IMR-90 (cell line): ENCODE measurements at regions not wholly inside any gene's neighbourhood (a gene's known extent, or its start where the extent isn't known, plus 50 kb on each side); places are given as distances from the start of the nearest gene placed in this dataset.

Experiments used
- ATAC-seq: fragments of 200-7000 bp; cut with Tn5 transposase; 2 replicates; pipeline ENCODE4 v1.9.1; 2020; ENCODE audit warnings: low read depth, mild to moderate bottlenecking, moderate library complexity
- BruUV-seq: library from RNA; stranded (reverse); fragments of 400-500 nt; replicated peaks from 2 replicates; lab custom pipeline; 2021; lab: Mats Ljungman, UMichigan
- CTCF ChIA-PET: fragments of 300-600 bp; formaldehyde crosslinking; extraction: SDS; loops from one replicate; lab custom pipeline; 2021; ENCODE audit warnings: antibody characterized with exemption; lab: Yijun Ruan, JAX
- POLR2A ChIA-PET: fragments of 300-600 bp; sonication (Branson Sonifier 250); formaldehyde crosslinking; loops from one replicate; lab custom pipeline; 2022; ENCODE audit warnings: antibody characterized with exemption; ENCODE audit not compliant: unreplicated experiment; lab: Charles Lee
- DNase-seq: peaks from one replicate; pipeline ENCODE4 v3.0.0; 2013
- H2AFZ ChIP-seq: replicated peaks from 2 replicates; pipeline ENCODE3; 2013; ENCODE audit warnings: low read length, mild to moderate bottlenecking; ENCODE audit not compliant: poor library complexity
- H2AK5ac ChIP-seq: 2 replicates; pipeline ENCODE4 v1.6.1; 2013; ENCODE audit warnings: low read depth, low read length, inconsistent platforms
- H2AK9ac ChIP-seq: replicated peaks from 2 replicates; pipeline ENCODE3; 2013; ENCODE audit warnings: mild to moderate bottlenecking, low read depth, low read length, moderate library complexity; ENCODE audit not compliant: poor library complexity
- H2BK120ac ChIP-seq: 2 replicates; pipeline ENCODE4 v1.6.1; 2013; ENCODE audit warnings: low read depth, low read length, inconsistent platforms
- H2BK15ac ChIP-seq: 3 replicates; pipeline ENCODE4 v1.6.1; 2013; ENCODE audit warnings: low read depth, low read length, inconsistent platforms
- H2BK20ac ChIP-seq: 2 replicates; pipeline ENCODE4 v1.6.1; 2013; ENCODE audit warnings: low read depth, mild to moderate bottlenecking, inconsistent platforms, low read length, moderate library complexity
- H2BK5ac ChIP-seq: 2 replicates; pipeline ENCODE4 v1.6.1; 2013; ENCODE audit warnings: mild to moderate bottlenecking, low read depth, low read length, inconsistent platforms; ENCODE audit not compliant: poor library complexity, severe bottlenecking
- H3K14ac ChIP-seq: replicated peaks from 2 replicates; pipeline ENCODE4 v1.6.1; 2013; ENCODE audit warnings: low read depth, low read length, inconsistent platforms
- H3K18ac ChIP-seq: 2 replicates; pipeline ENCODE4 v1.6.1; 2013; ENCODE audit warnings: low read depth, low read length, control low read depth
- H3K23ac ChIP-seq: 2 replicates; pipeline ENCODE4 v1.6.1; 2013; ENCODE audit warnings: low read depth, low read length, inconsistent platforms
- H3K27ac ChIP-seq: 2 replicates; pipeline ENCODE4 v1.5.1; 2013; ENCODE audit warnings: mild to moderate bottlenecking, control low read depth, low read length; ENCODE audit not compliant: insufficient read depth
- H3K27me3 ChIP-seq: 2 replicates; pipeline ENCODE4 v1.6.1; 2013; ENCODE audit warnings: low read length; ENCODE audit not compliant: control insufficient read depth, insufficient read depth
- H3K36me3 ChIP-seq: 2 replicates; pipeline ENCODE4 v1.6.1; 2013; ENCODE audit warnings: low read length, mixed read lengths; ENCODE audit not compliant: control insufficient read depth, insufficient read depth
- H3K4ac ChIP-seq: 2 replicates; pipeline ENCODE4 v1.6.1; 2013; ENCODE audit warnings: low read depth, low read length, inconsistent platforms
- H3K4me1 ChIP-seq: 2 replicates; pipeline ENCODE4 v1.6.1; 2013; ENCODE audit warnings: low read length, mixed read lengths; ENCODE audit not compliant: control insufficient read depth, insufficient read depth
- H3K4me2 ChIP-seq: 2 replicates; pipeline ENCODE4 v1.6.1; 2013; ENCODE audit warnings: low read depth, mild to moderate bottlenecking, control low read depth, low read length, moderate library complexity
- H3K4me3 ChIP-seq: 2 replicates; pipeline ENCODE4 v1.5.1; 2013; ENCODE audit warnings: low read depth, mild to moderate bottlenecking, control low read depth, low read length, moderate library complexity; ENCODE audit not compliant: insufficient read depth
- H3K56ac ChIP-seq: 2 replicates; pipeline ENCODE4 v1.6.1; 2013; ENCODE audit warnings: low read length, inconsistent platforms; ENCODE audit not compliant: insufficient read depth; ENCODE audit errors: extremely low read depth
- H3K79me1 ChIP-seq, 2 experiments: 2 replicates each; pipeline ENCODE4 v1.6.1; 2013; ENCODE audit warnings: low read length in 2 of 2, inconsistent platforms in 1 of 2, low read depth in 1 of 2
- H3K9ac ChIP-seq: 2 replicates; pipeline ENCODE4 v1.6.1; 2013; ENCODE audit warnings: low read depth, low read length, control low read depth
- H3K9me1 ChIP-seq: 2 replicates; pipeline ENCODE4 v1.6.1; 2013; ENCODE audit warnings: low read length, inconsistent platforms; ENCODE audit not compliant: insufficient read depth
- H3K9me3 ChIP-seq: 2 replicates; pipeline ENCODE4 v1.6.1; 2013; ENCODE audit warnings: low read length; ENCODE audit not compliant: control insufficient read depth, insufficient read depth
- H4K20me1 ChIP-seq: 2 replicates; pipeline ENCODE4 v1.6.1; 2013; ENCODE audit warnings: low read length, inconsistent platforms; ENCODE audit not compliant: insufficient read depth
- H4K5ac ChIP-seq: 2 replicates; pipeline ENCODE4 v1.6.1; 2013; ENCODE audit warnings: mild to moderate bottlenecking, low read depth, low read length, control low read depth
- H4K8ac ChIP-seq, 2 experiments: 2 replicates each; pipeline ENCODE4 v1.6.1; 2013; ENCODE audit warnings: low read depth in 2 of 2, low read length in 2 of 2, control low read depth in 1 of 2, inconsistent platforms in 1 of 2
- H4K91ac ChIP-seq: 2 replicates; pipeline ENCODE4 v1.6.1; 2013; ENCODE audit warnings: low read depth, low read length, inconsistent platforms; ENCODE audit not compliant: insufficient read depth
- BHLHE40 ChIP-seq: fragments of 150-350 bp; IDR thresholded peaks from 2 replicates; pipeline ENCODE4 v1.6.1; 2016; ENCODE audit warnings: mild to moderate bottlenecking, low read depth, low read length
- CEBPB ChIP-seq: IDR thresholded peaks from 2 replicates; pipeline ENCODE4 v1.6.1; 2012; ENCODE audit warnings: low read depth, low read length, improper control_type of control experiment
- CHD1 ChIP-seq: IDR thresholded peaks from 2 replicates; pipeline ENCODE4 v1.6.1; 2012; ENCODE audit warnings: low read depth, low read length, improper control_type of control experiment
- MAFK ChIP-seq: IDR thresholded peaks from 2 replicates; pipeline ENCODE4 v1.6.1; 2012; ENCODE audit warnings: low read depth, low read length, improper control_type of control experiment
- MAZ ChIP-seq: IDR thresholded peaks from 2 replicates; pipeline ENCODE4 v1.6.1; 2012; ENCODE audit warnings: low read depth, mild to moderate bottlenecking, low read length, improper control_type of control experiment, moderate library complexity, borderline replicate concordance
- MXI1 ChIP-seq: IDR thresholded peaks from 2 replicates; pipeline ENCODE4 v1.6.1; 2012; ENCODE audit warnings: low read depth, mild to moderate bottlenecking, low read length, moderate library complexity, borderline replicate concordance
- NFE2L2 ChIP-seq: fragments of 150-350 bp; IDR thresholded peaks from 2 replicates; pipeline ENCODE4 v1.6.1; 2016; ENCODE audit warnings: low read depth, mild to moderate bottlenecking, low read length
- POLR2A ChIP-seq: IDR thresholded peaks from 2 replicates; pipeline ENCODE4 v1.6.1; 2012; ENCODE audit warnings: mild to moderate bottlenecking, low read depth, low read length
- RAD21 ChIP-seq: IDR thresholded peaks from 2 replicates; pipeline ENCODE4 v1.6.1; 2012; ENCODE audit warnings: low read length, improper control_type of control experiment
- RFX5 ChIP-seq: IDR thresholded peaks from 2 replicates; pipeline ENCODE4 v1.8.0; 2012; ENCODE audit warnings: low read depth, mild to moderate bottlenecking, low read length, moderate library complexity
- WGBS, 2 experiments: methylation state at CpG; one replicate each; pipeline versions ENCODE4 v1.1.5 to v1.1.7; 2013; ENCODE audit warnings: missing lambda C conversion rate in 2 of 2; ENCODE audit not compliant: insufficient read length in 1 of 2; ENCODE audit errors: extremely low coverage in 2 of 2; 5-methylcytosine and 5-hydroxymethylcytosine counted together
- dilution Hi-C: fragments of 300-500 bp; cut with HindIII; formaldehyde crosslinking; loops from one replicate; pipeline ENCODE4 v1.14.3; 2018; ENCODE audit warnings: low sequenced_read_pairs; ENCODE audit not compliant: unreplicated experiment
- in situ Hi-C: fragments of 300-500 bp; cut with MboI; formaldehyde crosslinking; loops from 3 replicates; pipeline ENCODE4 v1.14.3; 2019; ENCODE audit warnings: low sequenced_read_pairs, inconsistent platforms, mixed read lengths
- intact Hi-C: fragments of 100-400 bp; cut with micrococcal nuclease; formaldehyde crosslinking; loops from 2 replicates; pipeline ENCODE4 v1.10.0; 2022
- TF ChIP-seq, protein P1 (sequence below): conservative IDR thresholded peaks from 2 replicates; pipeline ENCODE4 v1.5.1; 2012; ENCODE audit warnings: mild to moderate bottlenecking, low read depth, low read length, improper control_type of control experiment
- TF ChIP-seq, protein P2 (sequence below): fragments of 150-350 bp; IDR thresholded peaks from 2 replicates; pipeline ENCODE4 v1.6.1; 2017; ENCODE audit warnings: mild to moderate bottlenecking, antibody characterized with exemption, low read length, low read depth

DNA sequence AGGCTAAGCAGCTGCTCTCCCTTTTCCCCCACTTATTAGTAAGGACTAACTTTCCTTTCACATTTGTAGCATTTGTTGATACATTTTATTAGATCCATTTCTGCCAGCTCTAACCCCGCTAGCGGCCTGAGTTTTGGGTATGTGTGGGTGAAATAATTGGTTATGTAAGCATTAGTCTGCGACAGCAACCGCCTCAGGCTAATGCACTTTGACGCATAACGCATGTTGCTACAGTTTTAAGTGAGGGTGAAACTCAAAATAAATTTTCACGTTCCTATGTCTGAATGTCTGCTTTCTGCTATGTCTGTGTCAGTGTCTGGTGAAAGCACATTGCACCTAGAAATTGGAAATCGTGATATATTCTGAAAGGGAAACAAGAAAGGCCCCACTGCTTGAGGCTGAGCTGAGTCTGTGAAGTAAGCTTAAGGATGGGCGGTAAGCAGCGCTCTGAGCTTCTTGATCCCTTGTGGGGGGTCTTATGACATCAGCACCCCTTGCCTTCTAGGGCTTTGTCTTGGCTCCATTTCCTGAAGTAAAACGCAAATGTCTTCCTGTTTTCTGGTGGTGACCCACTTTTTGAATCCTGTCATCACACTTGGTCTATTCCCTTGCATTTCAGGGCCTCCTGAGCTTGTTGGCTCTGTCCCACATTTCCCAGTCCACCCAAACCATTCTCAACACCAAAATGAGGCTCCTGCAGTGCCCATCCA is 648.3 kb upstream of the ARGLU1 start (continued):
- no peak for TF ChIP-seq NFE2L2
- no peak for TF ChIP-seq RAD21

DNA sequence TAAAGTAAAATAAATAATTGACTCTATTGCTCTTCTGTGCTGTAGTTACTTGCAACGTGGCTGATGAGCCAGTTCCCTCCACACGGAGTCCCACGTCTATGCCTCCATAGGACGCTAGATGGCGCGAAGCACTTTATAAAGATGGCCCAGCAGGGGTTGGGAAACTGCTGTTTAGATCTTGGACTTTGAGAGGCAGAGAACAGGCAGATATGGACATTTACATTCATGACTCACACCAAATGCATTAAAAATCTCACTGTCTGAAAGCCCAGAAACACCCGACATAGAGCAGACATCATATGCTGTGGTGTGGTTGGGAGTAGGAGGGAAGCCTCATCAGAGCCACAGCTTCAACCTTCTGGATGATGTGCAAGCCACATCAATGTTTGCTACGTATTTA is 643.1 kb upstream of the ARGLU1 start:
- Histone ChIP-seq H3K79me1 (peaks cover 3 to 16% of the 10 kb centered on the region in 2 experiments; a peak in 3 of 4 replicates), H3K27ac (no peak overlapping the region)
- BruUV-seq: no TSS peak
- TF ChIP-seq, protein P1, sequence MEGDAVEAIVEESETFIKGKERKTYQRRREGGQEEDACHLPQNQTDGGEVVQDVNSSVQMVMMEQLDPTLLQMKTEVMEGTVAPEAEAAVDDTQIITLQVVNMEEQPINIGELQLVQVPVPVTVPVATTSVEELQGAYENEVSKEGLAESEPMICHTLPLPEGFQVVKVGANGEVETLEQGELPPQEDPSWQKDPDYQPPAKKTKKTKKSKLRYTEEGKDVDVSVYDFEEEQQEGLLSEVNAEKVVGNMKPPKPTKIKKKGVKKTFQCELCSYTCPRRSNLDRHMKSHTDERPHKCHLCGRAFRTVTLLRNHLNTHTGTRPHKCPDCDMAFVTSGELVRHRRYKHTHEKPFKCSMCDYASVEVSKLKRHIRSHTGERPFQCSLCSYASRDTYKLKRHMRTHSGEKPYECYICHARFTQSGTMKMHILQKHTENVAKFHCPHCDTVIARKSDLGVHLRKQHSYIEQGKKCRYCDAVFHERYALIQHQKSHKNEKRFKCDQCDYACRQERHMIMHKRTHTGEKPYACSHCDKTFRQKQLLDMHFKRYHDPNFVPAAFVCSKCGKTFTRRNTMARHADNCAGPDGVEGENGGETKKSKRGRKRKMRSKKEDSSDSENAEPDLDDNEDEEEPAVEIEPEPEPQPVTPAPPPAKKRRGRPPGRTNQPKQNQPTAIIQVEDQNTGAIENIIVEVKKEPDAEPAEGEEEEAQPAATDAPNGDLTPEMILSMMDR: peak; percentile 98
- TF ChIP-seq, protein P2, sequence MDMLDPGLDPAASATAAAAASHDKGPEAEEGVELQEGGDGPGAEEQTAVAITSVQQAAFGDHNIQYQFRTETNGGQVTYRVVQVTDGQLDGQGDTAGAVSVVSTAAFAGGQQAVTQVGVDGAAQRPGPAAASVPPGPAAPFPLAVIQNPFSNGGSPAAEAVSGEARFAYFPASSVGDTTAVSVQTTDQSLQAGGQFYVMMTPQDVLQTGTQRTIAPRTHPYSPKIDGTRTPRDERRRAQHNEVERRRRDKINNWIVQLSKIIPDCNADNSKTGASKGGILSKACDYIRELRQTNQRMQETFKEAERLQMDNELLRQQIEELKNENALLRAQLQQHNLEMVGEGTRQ: no peak
- TF ChIP-seq MAZ: 0 out of 2 replicates have a peak, but pooled peaks have one; percentile 32
- no peak for TF ChIP-seq RFX5
- no peak for TF ChIP-seq MAFK
- no peak for TF ChIP-seq BHLHE40
- no peak for TF ChIP-seq POLR2A
- peak; percentile 84 for TF ChIP-seq CEBPB
- 0 out of 2 replicates have a peak, but pooled peaks have one; percentile 40 for TF ChIP-seq CHD1
- TF ChIP-seq NFE2L2: no peak
- no peak for TF ChIP-seq MXI1

More for the DNA sequence above, 643.1 kb upstream of the ARGLU1 start:
- peak overlapping the region; percentile 44 for H2BK5ac ChIP-seq
- H2BK15ac ChIP-seq: no peak overlapping the region
- no CpG with 5 or more reads among the region's 8 CpGs for WGBS, 2 experiments
- no peak overlapping the region for H3K56ac ChIP-seq
- intact Hi-C loops: loop anchor here (1.0 to 10.0 kb wide), 5 partner anchors 162 to 944 kb away; a partner anchor contains a TSS
- H3K4ac ChIP-seq: peak overlapping the region; percentile 81
- H3K14ac ChIP-seq: peak overlapping the region; percentile 25; the same call in 1 of the 2 replicates
- peak overlapping the region; percentile 54 for H2AFZ ChIP-seq
- ChIA-PET POLR2A (no interaction called here), CTCF (interaction anchor here (1.2 kb wide), 1 partner anchor 869 kb away, joined by 3 read pairs; no protein-coding TSS in a partner anchor)
- in situ Hi-C loops: loop anchor here (5.0 kb wide), 1 partner anchor 656 kb away; a partner anchor contains a TSS
- H4K91ac ChIP-seq: peak overlapping the region; percentile 43; the same call in 1 of the 2 replicates
- DNase-seq (peak; percentile 97), ATAC-seq (peak; percentile 97)
- H3K4me1 ChIP-seq: peaks cover 5% of the 10 kb centered on the region
- H2AK5ac ChIP-seq: no peak overlapping the region; the same call in 1 of the 2 replicates
- dilution Hi-C loops: no loop called here
- H3K36me3 ChIP-seq: no peaks in the 10 kb centered on the region
- peak overlapping the region; percentile 75; the same call in 1 of the 2 replicates for H2BK120ac ChIP-seq
- peak overlapping the region; percentile 19; the same call in 1 of the 2 replicates for H3K4me2 ChIP-seq
- no peak overlapping the region for H3K4me3 ChIP-seq
- H3K9ac ChIP-seq: no peak overlapping the region
- no peak overlapping the region for H4K5ac ChIP-seq
- no peaks in the 10 kb centered on the region for H3K27me3 ChIP-seq
- H3K23ac ChIP-seq: no peak overlapping the region
- peak overlapping the region in 1 of 2 experiments; percentile 45; a peak in 3 of 4 replicates for H4K8ac ChIP-seq
- no peak overlapping the region for H2AK9ac ChIP-seq
- H2BK20ac ChIP-seq: peak overlapping the region; percentile 77; the same call in 1 of the 2 replicates
- no peaks in the 10 kb centered on the region for H3K9me1 ChIP-seq
- no peaks in the 10 kb centered on the region for H4K20me1 ChIP-seq
- no peak overlapping the region for H3K18ac ChIP-seq
- no peaks in the 10 kb centered on the region for H3K9me3 ChIP-seq
